GM19397 (cell line): ENCODE measurements at regions not wholly inside any gene's neighbourhood (a gene's known extent, or its start where the extent isn't known, plus 50 kb on each side); places are given as distances from the start of the nearest gene placed in this dataset.
A peak's percentile ranks its signal among the peaks of the same experiment; 100 is the strongest.
"Not testable (repeated sequence)": the region's sequence is repeated elsewhere in the genome, so short reads cannot be mapped to it uniquely, and the experiment has no call there.

ENCODE experiments used
- ATAC-seq: cut with Tn5 transposase; IDR thresholded peaks from one replicate; pipeline ENCODE4 v1.9.1; 2021; ENCODE audit warnings: mild to moderate bottlenecking, moderate library complexity; ENCODE audit not compliant: unreplicated experiment

GRCh38 chr5:53265043-53265442 lies 155.5 kb upstream of the MOCS2 start:
- ATAC-seq, result no peak

DNA sequence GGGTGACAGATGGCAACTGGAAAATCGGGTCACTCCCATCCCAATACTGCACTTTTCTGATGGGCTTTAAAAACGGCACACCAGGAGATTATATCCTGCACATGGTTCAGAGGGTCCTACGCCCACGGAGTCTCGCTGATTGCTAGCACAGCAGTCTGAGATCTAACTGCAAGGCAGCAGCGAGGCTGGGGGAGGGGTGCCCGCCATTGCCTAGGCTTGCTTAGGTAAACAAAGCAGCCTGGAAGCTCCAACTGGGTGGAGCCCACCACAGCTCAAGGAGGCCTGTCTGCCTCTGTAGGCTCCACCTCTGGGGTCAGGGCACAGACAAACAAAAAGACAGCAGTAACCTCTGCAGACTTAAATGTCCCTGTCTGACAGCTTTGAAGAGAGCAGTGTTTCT lies 158.7 kb upstream of the MOCS2 start:
- not testable (repeated sequence) for ATAC-seq

- no peak for ATAC-seq
These were observed 166.1 kb upstream of the MOCS2 start for GRCh38 chr5:53275666-53276065.

DNA sequence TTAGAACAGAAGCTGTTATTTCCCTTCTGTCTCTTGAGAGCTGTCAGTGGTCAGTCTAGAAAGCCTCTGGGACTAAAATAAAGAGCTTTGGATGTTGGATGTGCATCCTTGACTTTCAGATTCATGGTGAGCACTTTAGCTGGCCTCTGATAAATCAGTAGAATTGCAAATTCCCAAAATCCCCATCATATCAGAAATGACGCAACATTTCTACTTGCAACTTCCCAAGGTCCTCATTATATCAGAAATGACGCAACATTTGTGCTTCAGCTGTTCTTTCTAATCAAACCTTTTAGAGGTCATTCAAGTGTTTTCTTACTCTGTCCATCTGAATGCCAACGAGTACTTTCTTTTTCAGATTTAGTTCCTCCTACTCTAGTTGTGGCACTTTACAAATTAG lies 167.3 kb upstream of the MOCS2 start:
- no peak for ATAC-seq

GRCh38 chr5:53277491-53277890 lies 167.9 kb upstream of the MOCS2 start:
- ATAC-seq, result no peak

- no peak for ATAC-seq
These were observed 178.0 kb upstream of the MOCS2 start for GRCh38 chr5:53287573-53287972.

DNA sequence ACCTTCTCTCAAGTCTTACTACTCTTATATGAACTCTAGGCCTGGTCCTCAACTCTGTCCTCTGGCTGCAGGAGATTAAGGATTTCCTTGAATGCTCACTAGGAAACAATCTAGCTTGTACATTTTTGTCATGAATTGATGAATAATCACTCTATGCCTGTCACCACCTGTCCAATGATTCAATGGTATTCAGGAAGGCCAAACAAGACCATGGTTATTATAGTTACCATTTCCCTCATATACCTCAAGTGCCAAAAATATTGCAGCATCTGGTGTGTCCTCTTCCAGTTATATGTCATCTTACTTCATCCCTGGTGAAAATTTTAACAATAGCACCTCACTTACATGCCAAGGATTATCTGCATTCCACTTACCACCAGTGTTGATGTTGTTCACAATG lies 179.0 kb upstream of the MOCS2 start:
- no peak for ATAC-seq

- ATAC-seq, result no peak
These were observed 181.5 kb upstream of the MOCS2 start for GRCh38 chr5:53291047-53291446.

DNA sequence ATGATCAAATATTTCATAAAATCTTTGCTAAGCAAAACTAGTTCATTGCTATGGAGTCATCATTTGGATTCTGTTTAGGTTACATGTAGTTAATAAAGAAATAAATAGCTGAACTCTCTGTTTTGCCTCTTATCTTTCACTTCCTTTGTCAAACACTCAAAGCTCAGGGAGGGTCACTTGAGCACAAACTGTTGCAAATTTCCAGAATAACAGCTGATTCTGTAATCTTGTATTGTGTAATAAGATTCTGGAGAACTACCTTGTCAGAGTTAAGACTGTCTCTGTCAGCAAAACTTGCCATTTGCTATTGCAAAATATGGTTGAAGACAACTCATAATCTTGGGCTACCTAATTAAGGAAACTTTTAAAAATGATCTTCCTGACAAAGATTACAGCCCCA lies 182.0 kb upstream of the MOCS2 start:
- no peak for ATAC-seq

- ATAC-seq, result no peak
These were observed 181.6 kb upstream of the FST start for GRCh38 chr5:53298841-53299240.

- ATAC-seq, result no peak
These were observed 177.9 kb upstream of the FST start for GRCh38 chr5:53302529-53302928.

- no peak for ATAC-seq
These were observed 177.3 kb upstream of the FST start for GRCh38 chr5:53303105-53303504.

DNA sequence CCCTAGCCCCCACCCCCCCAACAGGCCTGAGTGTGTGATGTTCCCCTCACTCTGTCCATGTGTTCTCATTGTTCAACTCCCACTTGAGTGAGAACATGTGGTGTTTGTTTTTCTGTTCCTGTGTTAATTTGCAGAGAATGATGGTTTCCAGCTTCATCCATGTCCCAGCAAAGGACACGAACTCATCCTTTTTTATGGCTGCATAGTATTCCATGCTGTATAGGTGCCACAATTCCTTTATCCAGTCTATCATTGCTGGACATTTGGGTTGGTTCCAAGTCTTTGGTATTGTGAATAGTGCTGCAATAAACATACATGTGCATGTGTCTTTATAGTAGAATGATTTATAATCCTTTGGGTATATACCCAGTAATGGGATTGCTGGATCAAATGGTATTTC lies 175.1 kb upstream of the FST start:
- ATAC-seq, result not testable (repeated sequence)

DNA sequence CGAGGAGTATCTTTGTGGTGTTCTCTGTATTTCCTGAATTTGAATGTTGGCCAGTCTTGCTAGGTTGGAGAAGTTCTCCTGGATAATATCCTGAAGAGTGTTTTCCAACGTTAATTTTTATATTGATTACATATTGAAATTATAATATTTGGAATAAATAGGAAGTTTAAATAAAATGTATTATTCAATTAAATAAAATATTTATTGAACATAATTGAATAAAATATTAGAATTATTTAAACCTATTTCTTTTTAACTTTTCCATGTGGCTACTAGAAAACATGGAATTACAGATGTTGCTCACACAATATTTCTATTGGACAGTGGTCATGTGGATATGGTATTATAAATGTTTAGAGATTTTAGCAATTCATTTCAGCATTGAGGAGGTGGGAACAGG lies 170.8 kb upstream of the FST start:
- no peak for ATAC-seq

GRCh38 chr5:53311681-53312080 lies 168.7 kb upstream of the FST start:
- no peak for ATAC-seq

- ATAC-seq, result no peak
These were observed 167.3 kb upstream of the FST start for GRCh38 chr5:53313145-53313544.

DNA sequence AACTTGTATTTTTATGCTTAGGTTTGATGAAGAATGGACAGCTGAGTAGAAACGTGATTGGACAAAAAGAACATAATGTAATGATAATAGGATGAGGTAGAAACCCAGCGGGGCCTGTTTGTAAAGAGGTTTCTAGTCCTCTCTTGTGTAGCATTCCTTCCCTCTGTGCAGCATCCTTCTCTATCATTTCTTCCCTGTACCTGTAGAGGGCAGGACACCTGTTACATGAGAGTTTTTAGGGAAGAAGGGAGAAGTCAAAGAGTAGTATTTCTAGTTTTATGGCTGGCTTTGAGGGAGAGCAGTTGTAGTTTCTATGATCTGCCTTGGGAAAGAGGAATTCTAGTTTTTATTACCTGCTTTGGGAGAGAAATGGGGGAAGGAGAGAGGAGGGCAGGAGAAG lies 162.1 kb upstream of the FST start:
- ATAC-seq, result no peak

- ATAC-seq, result no peak
These were observed 161.1 kb upstream of the FST start for GRCh38 chr5:53319315-53319714.

GRCh38 chr5:53321073-53321472 lies 159.4 kb upstream of the FST start:
- ATAC-seq, result no peak

- ATAC-seq, result no peak
These were observed 158.7 kb upstream of the FST start for GRCh38 chr5:53321721-53322120.

GRCh38 chr5:53322257-53322656 lies 158.2 kb upstream of the FST start:
- ATAC-seq, result no peak

- ATAC-seq, result peak; percentile 3
These were observed 156.9 kb upstream of the FST start for GRCh38 chr5:53323511-53323910.

DNA sequence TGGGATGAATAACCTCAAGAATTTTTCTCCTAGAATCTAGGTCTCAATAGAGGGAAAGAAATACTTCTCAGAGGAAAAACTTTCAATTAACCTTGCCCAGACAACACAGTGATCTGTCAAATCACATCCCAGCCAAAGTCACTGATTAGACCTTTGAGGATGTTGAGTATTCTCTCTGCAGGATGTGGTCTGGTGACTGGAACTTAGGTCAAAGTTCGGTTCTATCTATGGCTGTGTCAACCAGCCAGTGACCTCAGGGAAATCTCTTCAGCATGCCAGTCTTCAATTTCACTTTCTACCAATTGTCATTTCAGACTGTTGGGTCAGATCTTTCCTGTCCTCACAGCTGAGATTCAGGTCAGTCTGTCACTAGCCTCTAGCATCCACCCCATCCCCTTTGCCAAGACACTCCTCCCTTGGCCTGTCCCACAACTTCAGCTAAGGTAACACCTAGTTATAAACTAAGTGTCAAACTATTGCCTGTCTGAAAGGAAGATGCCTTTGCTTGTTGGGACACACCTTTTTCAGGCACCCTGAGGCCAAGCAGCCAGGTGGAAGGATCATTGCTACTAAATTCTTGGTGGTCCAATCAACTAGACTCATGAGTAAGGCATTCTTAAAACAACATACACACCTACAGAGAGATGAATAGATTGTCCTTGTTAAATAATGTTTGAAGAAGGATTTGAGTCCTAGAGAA lies 156.3 kb upstream of the FST start:
- peak; percentile 82 for ATAC-seq
